ENCODE measurements at regions not wholly inside any gene's neighbourhood (a gene's known extent, or its start where the extent isn't known, plus 50 kb on each side); places are given as distances from the start of the nearest gene placed in this dataset.

DNA sequence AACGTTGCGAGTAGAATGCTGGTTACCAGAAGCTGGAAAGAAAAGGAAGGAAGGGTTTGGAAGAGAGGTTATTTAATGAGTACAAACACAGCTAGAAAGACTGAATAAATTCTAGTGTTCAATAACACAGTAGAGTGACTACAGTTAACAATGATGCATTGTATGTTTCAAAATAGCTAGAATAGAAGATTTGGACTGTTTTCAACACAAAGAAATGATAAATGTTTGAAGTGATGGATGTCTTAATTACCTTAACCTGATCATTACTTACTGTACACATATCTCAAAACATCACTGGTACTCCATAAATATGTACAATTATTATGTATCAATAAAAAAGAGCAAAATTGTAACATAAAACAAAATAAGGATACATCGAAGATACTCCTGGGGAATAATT lies 1221.8 kb upstream of the SEL1L start:
- Histone ChIP-seq H4K20me1 (ENCODE audit: insufficient read depth) (no peaks in the 10 kb centered on the region), H3K4me1 (ENCODE audit: low read depth, poor library complexity, severe bottlenecking) (no peaks in the 10 kb centered on the region)
- TF ChIP-seq, protein P1, sequence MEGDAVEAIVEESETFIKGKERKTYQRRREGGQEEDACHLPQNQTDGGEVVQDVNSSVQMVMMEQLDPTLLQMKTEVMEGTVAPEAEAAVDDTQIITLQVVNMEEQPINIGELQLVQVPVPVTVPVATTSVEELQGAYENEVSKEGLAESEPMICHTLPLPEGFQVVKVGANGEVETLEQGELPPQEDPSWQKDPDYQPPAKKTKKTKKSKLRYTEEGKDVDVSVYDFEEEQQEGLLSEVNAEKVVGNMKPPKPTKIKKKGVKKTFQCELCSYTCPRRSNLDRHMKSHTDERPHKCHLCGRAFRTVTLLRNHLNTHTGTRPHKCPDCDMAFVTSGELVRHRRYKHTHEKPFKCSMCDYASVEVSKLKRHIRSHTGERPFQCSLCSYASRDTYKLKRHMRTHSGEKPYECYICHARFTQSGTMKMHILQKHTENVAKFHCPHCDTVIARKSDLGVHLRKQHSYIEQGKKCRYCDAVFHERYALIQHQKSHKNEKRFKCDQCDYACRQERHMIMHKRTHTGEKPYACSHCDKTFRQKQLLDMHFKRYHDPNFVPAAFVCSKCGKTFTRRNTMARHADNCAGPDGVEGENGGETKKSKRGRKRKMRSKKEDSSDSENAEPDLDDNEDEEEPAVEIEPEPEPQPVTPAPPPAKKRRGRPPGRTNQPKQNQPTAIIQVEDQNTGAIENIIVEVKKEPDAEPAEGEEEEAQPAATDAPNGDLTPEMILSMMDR (conservative IDR thresholded peaks at IDR 0.05; ENCODE audit: low read depth, low read length): no peak

DNA sequence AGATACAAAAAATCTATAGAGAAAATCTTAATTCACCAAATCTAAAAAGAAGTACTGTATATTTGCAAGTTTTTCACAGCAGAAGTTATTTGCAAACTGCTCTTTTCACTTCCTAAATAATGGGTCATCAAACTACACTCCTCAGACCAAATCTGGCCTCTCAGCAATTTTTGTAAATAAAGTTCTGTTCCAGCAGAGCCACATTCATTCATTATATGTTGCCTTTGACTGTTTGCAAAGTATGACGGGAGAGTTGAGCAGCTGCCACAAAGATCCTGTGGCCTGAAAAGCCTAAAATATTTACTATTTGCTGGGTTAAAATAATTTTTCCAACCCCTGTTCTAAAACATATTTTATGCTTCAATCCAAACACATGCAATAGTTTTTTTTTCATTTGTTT lies 1222.3 kb upstream of the SEL1L start:
- H4K20me1 ChIP-seq (ENCODE audit: insufficient read depth): no peaks in the 10 kb centered on the region
- H3K4me2 ChIP-seq: no peak overlapping the region
- TF ChIP-seq, protein P1 (conservative IDR thresholded peaks at IDR 0.05; ENCODE audit: low read depth, low read length): no peak
- no peak overlapping the region for H2AFZ ChIP-seq (ENCODE audit: low read depth)
- no peaks in the 10 kb centered on the region for H3K36me3 ChIP-seq (ENCODE audit: insufficient read depth)
- no peak overlapping the region for H3K4me3 ChIP-seq (IDR thresholded peaks at IDR 0.05; ENCODE audit: insufficient read depth, low read depth, low read length)
- H3K79me2 ChIP-seq (ENCODE audit: insufficient read depth, low read depth): no peaks in the 10 kb centered on the region
- no peaks in the 10 kb centered on the region for H3K4me1 ChIP-seq (ENCODE audit: low read depth, poor library complexity, severe bottlenecking)
- H3K27me3 ChIP-seq (ENCODE audit: insufficient read depth, low read depth): no peaks in the 10 kb centered on the region
- H3K27ac ChIP-seq: no peak overlapping the region
- no peak overlapping the region for H3K9ac ChIP-seq

More for the DNA sequence above, 1221.8 kb upstream of the SEL1L start:
- no peaks in the 10 kb centered on the region for H3K36me3 ChIP-seq (ENCODE audit: insufficient read depth)
- no peak overlapping the region for H3K27ac ChIP-seq
- H3K27me3 ChIP-seq (ENCODE audit: insufficient read depth, low read depth): no peaks in the 10 kb centered on the region
- H3K4me2 ChIP-seq: no peak overlapping the region
- no peak overlapping the region for H2AFZ ChIP-seq (ENCODE audit: low read depth)
- no peaks in the 10 kb centered on the region for H3K79me2 ChIP-seq (ENCODE audit: insufficient read depth, low read depth)
- H3K4me3 ChIP-seq (IDR thresholded peaks at IDR 0.05; ENCODE audit: insufficient read depth, low read depth, low read length): no peak overlapping the region
- H3K9ac ChIP-seq: no peak overlapping the region

DNA sequence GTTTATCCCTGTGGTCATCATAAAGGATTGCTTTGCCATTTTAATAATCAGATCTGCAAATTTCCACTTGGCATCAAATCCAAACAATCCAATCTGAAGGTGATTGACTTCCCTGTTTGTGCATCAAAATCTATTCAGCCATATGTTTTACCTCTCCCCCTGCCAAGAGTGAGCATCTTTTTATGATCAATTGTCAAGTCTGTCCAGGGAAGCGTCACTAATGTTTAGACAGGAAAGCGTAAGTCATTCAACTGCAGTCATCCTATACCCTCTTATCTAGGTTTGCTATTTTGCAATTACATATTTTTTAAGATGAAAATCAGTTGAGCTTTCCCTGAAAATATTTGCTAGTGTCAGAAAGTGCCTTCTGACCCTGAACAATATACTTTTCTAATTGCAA lies 1224.1 kb upstream of the SEL1L start:
- H3K79me2 ChIP-seq (ENCODE audit: insufficient read depth, low read depth): no peaks in the 10 kb centered on the region
- H3K4me2 ChIP-seq: no peak overlapping the region
- no peaks in the 10 kb centered on the region for H3K36me3 ChIP-seq (ENCODE audit: insufficient read depth)

GRCh38 chr14:82759656-82760055 lies 1226.0 kb upstream of the SEL1L start:
- Histone ChIP-seq H3K9ac (no peak overlapping the region), H3K4me3 (IDR thresholded peaks at IDR 0.05; ENCODE audit: insufficient read depth, low read depth, low read length) (no peak overlapping the region), H3K4me2 (no peak overlapping the region), H3K27ac (no peak overlapping the region), H3K79me2 (ENCODE audit: insufficient read depth, low read depth) (no peaks in the 10 kb centered on the region), H3K36me3 (ENCODE audit: insufficient read depth) (no peaks in the 10 kb centered on the region), H3K4me1 (ENCODE audit: low read depth, poor library complexity, severe bottlenecking) (no peaks in the 10 kb centered on the region), H2AFZ (ENCODE audit: low read depth) (no peak overlapping the region), H3K27me3 (ENCODE audit: insufficient read depth, low read depth) (no peaks in the 10 kb centered on the region), H4K20me1 (ENCODE audit: insufficient read depth) (no peaks in the 10 kb centered on the region)
- TF ChIP-seq, protein P1 (conservative IDR thresholded peaks at IDR 0.05; ENCODE audit: low read depth, low read length): no peak

More for the DNA sequence above, 1224.1 kb upstream of the SEL1L start:
- Histone ChIP-seq H3K27me3 (ENCODE audit: insufficient read depth, low read depth) (no peaks in the 10 kb centered on the region), H3K27ac (no peak overlapping the region), H2AFZ (ENCODE audit: low read depth) (no peak overlapping the region), H3K4me1 (ENCODE audit: low read depth, poor library complexity, severe bottlenecking) (no peaks in the 10 kb centered on the region), H3K4me3 (IDR thresholded peaks at IDR 0.05; ENCODE audit: insufficient read depth, low read depth, low read length) (no peak overlapping the region), H4K20me1 (ENCODE audit: insufficient read depth) (no peaks in the 10 kb centered on the region), H3K9ac (no peak overlapping the region)
- TF ChIP-seq, protein P1 (conservative IDR thresholded peaks at IDR 0.05; ENCODE audit: low read depth, low read length): no peak
